Neural progenitor cell (in vitro differentiated cells): ENCODE measurements at regions not wholly inside any gene's neighbourhood (a gene's known extent, or its start where the extent isn't known, plus 50 kb on each side); places are given as distances from the start of the nearest gene placed in this dataset.
A peak's percentile ranks its signal among the peaks of the same experiment; 100 is the strongest.

Source experiments
- DNase-seq: peaks from one replicate; pipeline ENCODE4 v3.0.0-alpha.2; 2016; ENCODE audit warnings: low spot score
- H2AFZ ChIP-seq: fragments of 200-600 bp; sonication (generic); replicated peaks from 2 replicates; pipeline ENCODE4 v1.6.1; 2016; ENCODE audit warnings: antibody characterized with exemption
- H3F3A ChIP-seq: fragments of 200-600 bp; sonication (generic); 2 replicates; pipeline ENCODE4 v1.6.1; 2016; ENCODE audit warnings: antibody characterized with exemption, low read depth
- H3K27ac ChIP-seq: fragments of 200-600 bp; sonication (generic); 2 replicates; pipeline ENCODE4 v1.5.1; 2016; ENCODE audit warnings: mild to moderate bottlenecking
- H3K27me3 ChIP-seq: fragments of 200-600 bp; sonication (generic); 2 replicates; pipeline ENCODE4 v1.6.1; 2016; ENCODE audit warnings: mild to moderate bottlenecking, moderate library complexity
- H3K36me3 ChIP-seq: fragments of 200-600 bp; sonication (generic); 2 replicates; pipeline ENCODE4 v1.5.1; 2016
- H3K4me1 ChIP-seq: fragments of 200-600 bp; sonication (generic); 2 replicates; pipeline ENCODE4 v1.6.1; 2016; ENCODE audit warnings: mixed run types
- H3K4me2 ChIP-seq: fragments of 200-600 bp; sonication (generic); 2 replicates; pipeline ENCODE4 v1.6.1; 2016
- H3K4me3 ChIP-seq: fragments of 200-600 bp; sonication (generic); 2 replicates; pipeline ENCODE4 v1.5.1; 2016
- H3K79me2 ChIP-seq: fragments of 200-600 bp; sonication (generic); 2 replicates; pipeline ENCODE4 v1.6.1; 2016; ENCODE audit warnings: low read depth
- H3K9ac ChIP-seq: fragments of 200-600 bp; sonication (generic); 2 replicates; pipeline ENCODE4 v1.6.1; 2016
- H3K9me3 ChIP-seq: fragments of 200-600 bp; sonication (generic); 2 replicates; pipeline ENCODE4 v1.5.1; 2016; ENCODE audit warnings: low read depth
- H4K20me1 ChIP-seq: fragments of 200-600 bp; sonication (generic); 2 replicates; pipeline ENCODE4 v1.6.1; 2016; ENCODE audit warnings: low read depth
- H3K27ac Mint-ChIP-seq: 3 replicates; pipeline ENCODE4 v1.8.0; 2021; ENCODE audit warnings: mixed read lengths
- H3K27me3 Mint-ChIP-seq: 2 replicates; pipeline ENCODE4 v1.8.0; 2022; ENCODE audit warnings: low read depth, mild to moderate bottlenecking, inconsistent platforms, moderate library complexity, mixed read lengths; ENCODE audit not compliant: insufficient read depth
- H3K36me3 Mint-ChIP-seq: 3 replicates; pipeline ENCODE4 v1.8.0; 2021; ENCODE audit warnings: mixed read lengths
- H3K4me1 Mint-ChIP-seq: 3 replicates; pipeline ENCODE4 v1.8.0; 2021; ENCODE audit warnings: mixed read lengths
- H3K4me3 Mint-ChIP-seq: 3 replicates; pipeline ENCODE4 v1.8.0; 2021; ENCODE audit warnings: mild to moderate bottlenecking, moderate library complexity, mixed read lengths
- H3K9me3 Mint-ChIP-seq: 3 replicates; pipeline ENCODE4 v1.8.0; 2020; ENCODE audit warnings: mixed read lengths
- CTCF ChIP-seq: fragments of 200-600 bp; sonication (generic); IDR thresholded peaks from 2 replicates; pipeline ENCODE4 v1.5.1; 2017; ENCODE audit warnings: antibody characterized with exemption, mild to moderate bottlenecking
- EZH2 ChIP-seq: fragments of 200-600 bp; sonication (generic); IDR thresholded peaks from 2 replicates; pipeline ENCODE4 v1.6.1; 2017; ENCODE audit warnings: antibody characterized with exemption, mild to moderate bottlenecking, moderate library complexity
- EZH2phosphoT487 ChIP-seq: fragments of 200-600 bp; sonication (generic); IDR thresholded peaks from 2 replicates; pipeline ENCODE4 v1.6.1; 2017; ENCODE audit warnings: antibody characterized with exemption

GRCh38 chr6:19465256-19465655, 371.9 kb upstream of the ID4 start:
- Mint-ChIP-seq H3K4me1 (peaks cover 11% of the 10 kb centered on the region), H3K4me3 (no peak overlapping the region), H3K9me3 (no peaks in the 10 kb centered on the region), H3K27me3 (no peaks in the 10 kb centered on the region), H3K36me3 (no peaks in the 10 kb centered on the region), H3K27ac (peak overlapping the region; percentile 55)
- Histone ChIP-seq H3K9ac (no peak overlapping the region), H3K27ac (no peak overlapping the region), H3K36me3 (no peaks in the 10 kb centered on the region), H3F3A (no peaks in the 10 kb centered on the region), H3K4me3 (no peak overlapping the region), H3K27me3 (no peaks in the 10 kb centered on the region), H2AFZ (peak overlapping the region; percentile 72), H3K4me2 (no peak overlapping the region), H3K79me2 (no peaks in the 10 kb centered on the region), H3K9me3 (no peaks in the 10 kb centered on the region), H3K4me1 (no peaks in the 10 kb centered on the region), H4K20me1 (no peaks in the 10 kb centered on the region)
- no peak for DNase-seq
- no peak for TF ChIP-seq EZH2
- TF ChIP-seq CTCF = no peak
- no peak for TF ChIP-seq EZH2phosphoT487

- Mint-ChIP-seq H3K27ac (peak overlapping the region; percentile 55), H3K9me3 (no peaks in the 10 kb centered on the region), H3K4me3 (no peak overlapping the region), H3K27me3 (no peaks in the 10 kb centered on the region), H3K36me3 (no peaks in the 10 kb centered on the region), H3K4me1 (peaks cover 11% of the 10 kb centered on the region)
- no peak overlapping the region for H3K4me3 ChIP-seq
- H3K9ac ChIP-seq = no peak overlapping the region
- H3F3A ChIP-seq = no peaks in the 10 kb centered on the region
- no peaks in the 10 kb centered on the region for H3K9me3 ChIP-seq
- no peaks in the 10 kb centered on the region for H3K36me3 ChIP-seq
- no peak overlapping the region for H3K27ac ChIP-seq
- no peaks in the 10 kb centered on the region for H3K27me3 ChIP-seq
- H4K20me1 ChIP-seq = no peaks in the 10 kb centered on the region
- DNase-seq = no peak
- H2AFZ ChIP-seq = peak overlapping the region; percentile 72
- no peak overlapping the region for H3K4me2 ChIP-seq
- H3K4me1 ChIP-seq = no peaks in the 10 kb centered on the region
- TF ChIP-seq CTCF (no peak), EZH2 (no peak), EZH2phosphoT487 (no peak)
- no peaks in the 10 kb centered on the region for H3K79me2 ChIP-seq
Measured at GRCh38 chr6:19465760-19466159, 371.4 kb upstream of the ID4 start.

- H3K9ac ChIP-seq = no peak overlapping the region
- H3K27me3 Mint-ChIP-seq = no peaks in the 10 kb centered on the region
- no peak overlapping the region for H3K4me3 ChIP-seq
- no peaks in the 10 kb centered on the region for H3K9me3 ChIP-seq
- no peak overlapping the region for H3K4me3 Mint-ChIP-seq
- H3K4me1 ChIP-seq = no peaks in the 10 kb centered on the region
- no peak overlapping the region for H3K4me2 ChIP-seq
- no peak for DNase-seq
- peaks cover 6% of the 10 kb centered on the region for H3K9me3 Mint-ChIP-seq
- no peak overlapping the region for H2AFZ ChIP-seq
- no peaks in the 10 kb centered on the region for H3F3A ChIP-seq
- H4K20me1 ChIP-seq = no peaks in the 10 kb centered on the region
- H3K27ac ChIP-seq = no peak overlapping the region
- H3K27ac Mint-ChIP-seq = no peak overlapping the region
- no peaks in the 10 kb centered on the region for H3K36me3 ChIP-seq
- H3K79me2 ChIP-seq = no peaks in the 10 kb centered on the region
- peaks cover 2% of the 10 kb centered on the region for H3K36me3 Mint-ChIP-seq
- peaks cover 10% of the 10 kb centered on the region for H3K4me1 Mint-ChIP-seq
- H3K27me3 ChIP-seq = no peaks in the 10 kb centered on the region
- TF ChIP-seq CTCF (no peak), EZH2phosphoT487 (no peak), EZH2 (no peak)
Measured at GRCh38 chr6:19470333-19470732, 366.8 kb upstream of the ID4 start.

GRCh38 chr6:19472153-19472552, 365.0 kb upstream of the ID4 start:
- Mint-ChIP-seq H3K36me3 (peaks cover 8% of the 10 kb centered on the region), H3K27ac (no peak overlapping the region), H3K4me3 (no peak overlapping the region), H3K4me1 (peaks cover 3% of the 10 kb centered on the region), H3K9me3 (peaks cover 16% of the 10 kb centered on the region), H3K27me3 (no peaks in the 10 kb centered on the region)
- H3K4me1 ChIP-seq = no peaks in the 10 kb centered on the region
- H3K36me3 ChIP-seq = no peaks in the 10 kb centered on the region
- no peak overlapping the region for H3K27ac ChIP-seq
- no peak overlapping the region for H3K4me2 ChIP-seq
- no peak overlapping the region for H3K4me3 ChIP-seq
- H3K9me3 ChIP-seq = no peaks in the 10 kb centered on the region
- H4K20me1 ChIP-seq = no peaks in the 10 kb centered on the region
- TF ChIP-seq EZH2phosphoT487 (no peak), EZH2 (no peak), CTCF (no peak)
- no peaks in the 10 kb centered on the region for H3K79me2 ChIP-seq
- H3K27me3 ChIP-seq = no peaks in the 10 kb centered on the region
- no peak overlapping the region for H2AFZ ChIP-seq
- no peak overlapping the region for H3K9ac ChIP-seq
- no peaks in the 10 kb centered on the region for H3F3A ChIP-seq
- DNase-seq = no peak
